Erythroblast (primary cell): ENCODE measurements at regions not wholly inside any gene's neighbourhood (a gene's known extent, or its start where the extent isn't known, plus 50 kb on each side); places are given as distances from the start of the nearest gene placed in this dataset.

Experiments
- GATA1 ChIP-seq: IDR thresholded peaks from 2 replicates; pipeline ENCODE4 v1.6.1; 2011; ENCODE audit warnings: low read depth, mild to moderate bottlenecking, control low read depth, low read length, moderate library complexity
- POLR2A ChIP-seq: IDR thresholded peaks from 2 replicates; pipeline ENCODE4 v1.6.1; 2011; ENCODE audit warnings: mild to moderate bottlenecking, low read length

DNA sequence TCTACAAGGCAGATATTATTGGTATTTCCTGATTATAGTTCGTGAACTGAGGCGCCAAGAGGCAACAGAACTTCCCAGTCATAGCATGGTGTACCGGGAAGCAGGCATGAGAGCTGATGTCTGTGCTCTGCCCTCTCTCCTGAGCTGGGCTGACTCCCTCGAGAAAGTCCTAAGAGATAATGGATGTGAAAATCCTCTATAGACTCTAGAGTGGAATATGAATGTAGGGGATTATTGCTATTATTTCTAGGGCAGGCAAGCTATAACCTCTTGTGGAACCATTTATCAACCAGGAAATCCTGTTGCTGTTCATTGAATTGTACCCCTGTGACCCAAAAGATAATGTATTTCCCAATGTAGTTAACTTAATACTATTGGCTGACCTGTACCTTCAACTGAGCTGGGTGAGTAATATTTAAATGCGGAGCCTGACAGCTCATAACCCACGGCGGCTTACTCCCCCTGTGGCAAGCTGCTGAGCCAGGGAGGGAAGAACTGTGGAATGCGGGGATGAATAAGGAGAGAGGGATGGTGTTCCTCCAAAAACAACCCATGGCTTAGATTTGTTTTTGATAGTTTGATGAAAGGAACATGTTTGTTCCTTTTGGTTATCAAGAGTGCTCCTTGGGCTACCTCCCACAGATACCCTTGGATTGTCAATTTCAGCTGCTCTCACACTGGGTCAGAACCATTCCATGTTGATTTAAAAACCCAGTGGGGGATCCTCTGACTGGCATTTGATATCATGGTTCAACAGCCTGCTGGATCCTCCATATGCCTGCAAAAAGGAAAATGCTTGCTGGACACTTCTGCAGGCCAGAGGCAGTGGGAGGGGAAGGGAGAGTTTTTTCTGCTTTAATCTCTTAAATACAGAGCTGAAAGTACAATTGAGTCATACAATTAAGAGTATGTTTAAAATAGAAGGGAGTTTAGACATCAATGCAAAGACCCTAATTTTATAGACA lies 339.0 kb upstream of the BOD1L1 start:
- TF ChIP-seq POLR2A: no peak
- no peak for TF ChIP-seq GATA1
